GM19455 (cell line): ENCODE measurements at regions not wholly inside any gene's neighbourhood (a gene's known extent, or its start where the extent isn't known, plus 50 kb on each side); places are given as distances from the start of the nearest gene placed in this dataset.

Experiments used
- ATAC-seq: cut with Tn5 transposase; IDR thresholded peaks from one replicate; pipeline ENCODE4 v1.9.1; 2021; ENCODE audit not compliant: unreplicated experiment

DNA sequence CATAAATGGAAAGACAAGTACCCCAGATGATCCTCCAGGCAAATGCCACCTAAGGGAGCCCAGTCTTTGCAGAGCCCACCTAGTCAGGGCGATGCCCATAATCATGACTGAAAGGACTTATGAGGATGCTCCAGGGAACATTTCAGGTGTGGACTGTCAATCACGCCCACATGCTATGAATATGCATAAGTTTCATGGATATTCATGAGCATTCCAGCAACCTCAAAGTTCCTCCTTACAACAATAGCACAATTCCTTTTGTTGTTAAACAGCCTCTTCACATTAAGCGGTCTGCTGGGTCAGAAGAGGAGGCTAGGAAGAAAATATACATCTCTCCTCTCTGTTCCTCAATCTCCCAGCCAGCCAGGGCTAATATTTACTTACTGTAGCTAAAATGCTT, 161.6 kb downstream of the C5orf15 start:
- ATAC-seq, result no peak

DNA sequence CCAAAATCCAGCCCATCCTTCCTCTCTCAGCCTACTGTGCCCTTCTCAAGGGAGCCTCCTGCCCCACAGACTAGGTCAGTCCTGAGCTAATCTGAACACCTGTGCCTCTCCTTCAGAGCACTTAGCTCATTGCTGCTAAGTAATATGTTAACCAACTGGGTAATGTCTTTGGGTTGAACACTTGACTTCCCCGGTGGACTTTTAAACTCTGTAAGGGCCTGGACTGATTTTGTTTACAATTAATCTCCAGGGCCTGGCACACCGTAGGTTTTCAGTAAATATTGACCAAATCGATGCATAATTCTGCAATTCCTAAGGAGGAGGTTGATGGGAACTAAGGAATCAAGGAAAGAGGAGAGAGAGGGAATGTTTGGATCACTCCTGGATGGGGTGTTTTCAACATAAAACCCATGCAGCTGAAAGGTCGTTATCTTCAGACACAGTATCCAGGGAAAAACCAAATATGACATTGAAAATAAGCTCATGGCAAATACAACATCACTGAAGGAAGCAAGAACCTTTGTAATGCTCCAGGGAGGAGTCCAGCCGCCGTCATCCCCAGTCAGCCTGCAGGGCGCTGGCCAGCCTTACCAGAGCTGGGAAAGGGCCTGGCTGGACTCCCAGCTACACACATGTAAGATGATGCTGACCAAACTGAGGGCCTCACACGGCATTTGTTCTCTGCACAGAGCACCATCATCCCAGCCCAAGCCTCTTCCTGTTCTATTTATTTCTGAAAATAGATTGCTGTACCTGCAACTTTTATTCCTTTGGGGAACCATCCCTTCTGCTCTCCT, 166.3 kb downstream of the C5orf15 start:
- ATAC-seq, result no peak

DNA sequence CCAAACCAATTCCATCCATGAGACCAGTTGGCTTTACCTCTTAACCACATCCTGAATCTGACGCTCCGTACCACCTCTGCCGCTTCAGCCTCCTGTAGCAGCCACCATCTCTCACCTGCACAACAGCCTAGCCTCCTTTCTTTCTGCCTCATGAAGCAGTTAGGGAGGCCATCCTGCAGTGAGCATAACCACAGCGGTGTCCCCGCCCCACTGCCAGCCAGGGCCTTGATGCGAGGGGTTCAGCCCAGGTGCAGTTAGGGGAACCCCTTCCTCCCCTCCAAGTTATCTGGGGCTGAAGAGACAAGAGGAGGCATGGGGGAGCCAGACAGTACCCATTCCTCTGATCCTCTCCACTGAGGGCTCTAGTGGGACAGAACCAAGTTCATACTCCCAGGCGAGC, 167.0 kb downstream of the C5orf15 start:
- no peak for ATAC-seq

DNA sequence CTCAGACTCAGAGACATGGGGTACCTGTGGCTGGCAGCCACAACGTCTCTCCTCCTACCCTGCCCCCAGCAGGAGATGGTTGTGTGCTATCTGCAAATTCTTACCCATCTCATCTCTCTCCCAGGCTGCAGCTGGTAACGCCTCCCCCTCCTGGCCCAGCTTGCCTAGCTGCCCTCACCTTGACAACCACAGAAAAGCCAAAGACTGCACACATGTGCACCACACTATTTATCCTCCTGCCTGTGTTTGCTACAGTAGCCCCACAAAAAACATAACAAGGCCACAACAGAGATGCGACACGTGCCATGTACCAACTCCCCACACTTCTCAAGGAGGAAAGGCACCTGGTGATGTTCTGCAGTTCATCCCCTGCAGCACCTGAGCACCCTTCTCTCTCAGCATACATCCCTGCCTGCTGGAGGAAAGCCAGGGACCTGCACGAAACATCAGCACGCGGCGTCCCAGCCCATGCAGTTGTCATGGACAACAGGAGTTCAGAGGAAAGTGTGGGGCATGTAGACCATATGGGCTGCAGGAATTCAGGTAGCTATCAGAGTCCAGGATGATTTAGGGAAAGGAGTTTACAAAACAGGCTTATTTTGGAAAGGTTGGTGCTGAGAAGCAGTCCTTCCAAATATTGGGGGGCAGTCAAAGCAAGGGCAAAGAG, 168.7 kb downstream of the C5orf15 start:
- ATAC-seq, result no peak

DNA sequence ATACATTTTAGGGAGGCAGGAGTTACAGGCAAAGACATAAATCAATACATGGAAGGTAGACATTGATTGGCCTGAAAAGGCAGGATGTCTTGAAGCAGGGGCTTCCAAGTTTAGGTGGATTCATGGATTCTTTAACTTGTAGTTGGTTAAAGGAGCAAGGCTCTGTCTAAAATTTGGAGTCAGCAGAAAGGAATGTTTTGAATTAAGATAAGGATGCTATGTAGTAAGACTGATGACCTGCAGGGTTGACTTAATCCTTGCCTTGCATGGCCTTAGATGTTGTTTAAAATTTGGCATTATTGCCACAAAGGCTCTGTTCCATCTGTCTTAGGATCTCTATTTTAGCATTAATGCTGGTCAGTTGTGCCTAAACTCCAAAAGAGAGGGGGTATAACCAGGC, 171.3 kb downstream of the C5orf15 start:
- ATAC-seq, result no peak

DNA sequence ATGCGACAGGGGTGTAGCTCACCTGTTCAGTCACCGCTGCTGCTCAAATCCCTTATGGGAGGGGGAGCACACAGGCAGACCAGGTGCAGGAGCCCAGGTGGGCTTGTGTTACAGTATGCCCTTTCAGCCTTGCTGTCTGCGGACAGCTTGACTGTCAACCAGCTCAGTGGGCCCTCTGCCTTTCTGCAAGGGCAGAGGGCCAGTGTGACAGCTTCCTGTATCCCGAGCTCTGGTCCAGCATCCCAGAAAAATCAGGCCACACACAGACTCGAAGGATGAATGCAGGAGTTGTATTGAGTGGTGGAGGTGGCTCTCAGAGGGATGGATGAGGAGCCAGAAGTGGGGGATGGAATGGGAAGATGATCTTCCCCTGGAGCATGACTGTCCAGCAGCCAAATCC, 172.2 kb downstream of the C5orf15 start:
- no peak for ATAC-seq

DNA sequence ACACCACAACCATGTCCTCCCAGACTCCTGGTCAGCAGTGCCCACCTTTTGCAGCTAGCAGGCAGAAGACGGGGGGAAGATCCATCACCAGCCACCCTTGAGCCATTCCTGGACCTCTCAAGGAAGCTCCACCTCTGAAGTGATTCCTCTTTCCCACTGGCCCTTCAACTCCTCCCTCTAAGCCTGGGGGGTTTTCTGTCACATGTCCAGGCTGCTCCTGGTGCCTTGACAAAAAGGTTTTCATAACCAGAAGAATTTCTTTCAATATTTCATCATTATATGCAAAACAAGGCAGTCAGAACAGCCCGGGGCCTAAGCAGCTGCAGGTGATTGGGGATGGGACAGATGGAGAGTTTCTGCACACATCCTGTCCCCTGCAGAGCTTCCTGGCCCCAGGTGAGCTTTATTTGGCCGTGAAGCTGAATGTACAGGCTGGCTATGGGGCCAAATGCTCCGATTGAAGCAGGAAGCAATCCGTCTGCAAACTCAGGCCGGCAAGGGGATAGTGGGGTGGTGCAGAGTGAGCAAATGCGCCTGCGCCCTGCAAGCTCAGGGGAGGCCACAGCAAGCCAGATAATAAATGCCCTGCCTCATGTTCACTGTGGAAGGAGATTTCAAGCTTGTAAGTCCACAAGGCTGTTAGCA, 173.5 kb downstream of the C5orf15 start:
- no peak for ATAC-seq

DNA sequence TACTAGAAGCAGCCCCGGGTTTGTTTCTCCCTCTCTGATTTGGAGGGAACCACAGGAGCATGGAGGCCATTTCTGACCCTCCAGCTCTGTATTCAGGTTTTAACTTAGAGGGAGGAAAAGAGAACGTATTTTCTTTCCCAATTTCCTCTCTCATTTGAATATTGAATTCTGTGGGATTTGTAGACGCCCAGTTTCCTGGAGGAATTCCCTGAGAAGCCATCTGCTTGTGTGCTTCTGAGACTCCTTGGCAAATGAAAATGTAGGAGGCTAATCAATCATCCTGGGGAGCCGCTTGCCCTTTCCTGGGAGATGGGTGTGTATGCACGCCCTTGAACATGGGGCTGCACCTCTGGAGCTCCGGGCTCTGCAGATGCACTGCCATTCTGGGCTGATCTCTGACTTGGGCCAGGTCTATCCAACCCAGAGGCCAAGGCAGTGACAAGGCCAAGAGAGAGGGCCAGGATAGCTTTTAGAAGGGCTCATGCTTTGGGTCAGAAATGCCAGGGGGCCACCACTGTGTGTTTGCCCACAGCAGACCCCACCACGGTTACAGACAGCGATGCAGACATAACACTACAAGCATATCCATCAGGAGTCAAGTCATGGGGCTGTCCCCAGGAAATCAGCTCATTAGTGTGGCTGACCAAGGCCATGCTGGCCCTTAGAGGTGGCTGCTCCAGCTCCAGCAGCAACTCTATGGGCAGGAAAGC, 174.5 kb downstream of the C5orf15 start:
- ATAC-seq, result no peak

DNA sequence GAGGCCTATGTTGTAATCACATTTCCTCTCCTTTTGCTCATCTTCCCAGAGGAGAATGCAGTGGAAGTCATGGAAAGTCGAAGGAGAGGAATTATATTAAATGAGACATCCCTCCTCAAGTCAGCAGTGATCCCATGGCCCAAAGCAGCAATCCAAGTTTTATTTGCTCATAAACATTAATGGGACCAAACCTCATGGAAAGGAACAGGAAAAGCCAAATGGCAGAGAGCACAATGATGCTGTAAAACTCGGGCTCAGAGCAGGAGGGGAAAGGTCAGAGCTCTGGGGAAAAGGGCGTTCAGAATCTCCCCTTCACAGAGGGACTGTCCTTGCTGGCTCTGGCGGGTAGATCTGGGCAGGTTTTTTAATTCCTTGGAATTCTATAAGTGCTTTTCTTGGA, 175.8 kb downstream of the C5orf15 start:
- no peak for ATAC-seq

DNA sequence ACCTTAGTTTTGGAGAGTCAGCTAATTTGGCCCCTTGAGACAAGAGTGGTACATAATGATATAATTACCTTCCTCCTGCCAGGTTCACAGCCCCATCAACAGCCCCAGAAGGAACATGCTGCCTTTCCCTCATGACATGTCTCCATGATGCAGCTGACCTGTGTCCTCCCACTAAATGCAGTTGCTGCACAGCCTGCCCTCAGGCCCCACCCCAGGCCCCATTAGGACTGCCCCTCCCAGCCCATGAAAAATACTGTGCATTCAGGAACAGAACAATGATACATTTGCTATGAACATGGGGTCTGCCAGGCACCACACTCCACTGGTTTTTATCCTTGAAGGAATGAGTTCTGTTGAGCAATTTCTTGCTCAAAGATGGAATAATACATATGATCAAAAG, 176.4 kb downstream of the C5orf15 start:
- ATAC-seq, result no peak

DNA sequence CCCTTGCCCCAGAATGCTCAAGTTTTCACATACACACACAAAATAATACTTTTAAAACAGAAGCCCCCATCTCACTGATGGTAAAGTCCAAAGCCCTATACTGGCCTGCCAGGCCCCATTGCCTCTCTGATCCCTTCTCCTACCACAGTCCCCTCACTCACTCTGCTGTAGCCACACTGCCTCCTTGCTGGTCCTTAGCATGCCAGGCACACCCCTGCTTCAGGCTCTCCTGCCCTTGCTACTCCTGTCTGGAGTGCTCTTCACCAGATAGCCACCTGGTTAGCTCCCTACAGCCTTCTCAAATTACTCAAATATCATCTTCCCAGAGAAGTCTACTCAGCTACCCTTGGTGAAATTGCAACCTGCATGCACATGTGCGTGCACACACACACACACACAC, 177.5 kb downstream of the C5orf15 start:
- ATAC-seq, result no peak

DNA sequence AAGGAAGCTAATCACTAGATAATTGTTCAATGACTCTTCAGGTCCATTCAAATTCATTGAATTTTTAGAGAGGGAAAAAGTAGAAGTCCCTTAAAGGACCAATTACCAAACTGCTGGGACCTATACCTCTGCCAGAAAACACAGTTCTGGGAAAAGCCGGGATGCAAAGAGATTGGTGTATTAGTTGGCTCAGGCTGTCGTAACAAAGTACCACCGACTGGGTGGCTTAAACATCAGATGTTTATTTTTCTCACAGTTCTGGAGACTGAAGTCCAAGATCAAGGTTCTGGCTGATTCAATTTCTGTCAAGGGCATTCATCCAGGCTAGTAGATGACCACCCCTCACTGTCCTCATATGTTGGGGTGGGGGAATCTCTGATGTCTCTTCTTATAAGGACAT, 177.1 kb upstream of the FSTL4 start:
- ATAC-seq, result no peak

DNA sequence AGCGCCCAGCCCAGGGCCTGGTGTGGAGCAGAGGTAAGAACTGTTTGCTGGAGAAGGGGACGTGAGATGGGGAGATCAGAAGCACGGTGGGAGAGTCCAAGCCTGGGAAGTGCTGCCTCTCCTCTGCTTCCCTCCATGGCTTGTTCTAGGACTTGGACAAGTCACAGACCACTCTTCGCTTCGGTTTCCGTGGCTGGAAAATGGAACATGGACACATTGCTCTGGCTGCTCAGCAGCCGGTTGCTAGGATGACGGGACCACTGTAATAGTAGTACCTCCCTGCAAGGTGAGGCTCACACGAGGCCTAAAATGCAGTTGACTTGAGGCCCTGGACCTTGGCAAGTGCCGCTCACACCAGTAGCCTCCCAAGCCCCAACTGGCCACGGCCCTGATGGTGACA, 175.8 kb upstream of the FSTL4 start:
- no peak for ATAC-seq

DNA sequence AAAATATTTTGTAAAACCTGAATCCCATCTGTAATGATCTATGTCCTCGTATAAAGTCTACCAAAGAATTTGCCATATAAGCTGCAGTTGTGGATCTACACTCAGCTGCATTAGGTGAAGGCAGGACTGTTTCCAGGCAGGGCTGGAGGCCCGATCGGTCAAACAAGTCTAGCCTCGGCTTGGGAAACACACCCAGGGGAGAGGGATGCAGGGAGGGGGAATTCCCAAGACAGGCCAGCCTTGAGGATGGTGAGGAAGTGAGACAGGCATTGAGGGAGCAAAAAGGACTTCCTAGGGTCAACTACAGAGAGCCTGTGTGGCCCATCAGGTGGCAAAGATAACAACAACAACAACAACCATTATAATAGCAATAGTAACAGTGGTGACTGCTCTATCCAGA, 174.1 kb upstream of the FSTL4 start:
- no peak for ATAC-seq

DNA sequence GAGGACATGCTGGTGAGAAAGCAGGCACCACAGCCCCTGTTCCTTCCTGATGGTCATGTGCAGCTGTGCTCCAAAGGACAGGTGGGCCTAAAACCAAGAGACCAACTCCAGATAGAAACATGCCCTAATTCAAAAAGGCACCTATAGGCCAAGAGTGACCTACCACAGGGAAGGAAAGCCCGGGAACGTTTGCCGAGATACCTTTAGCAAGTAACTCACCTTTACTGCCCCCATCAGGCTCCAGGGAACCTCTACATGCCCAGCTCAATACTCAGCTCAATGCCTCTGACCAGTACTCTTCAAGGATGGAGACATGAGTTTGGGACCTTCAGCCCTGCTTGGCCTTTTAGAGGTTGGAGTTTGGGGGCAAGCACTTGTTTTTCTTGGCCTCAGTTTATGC, 172.8 kb upstream of the FSTL4 start:
- no peak for ATAC-seq

DNA sequence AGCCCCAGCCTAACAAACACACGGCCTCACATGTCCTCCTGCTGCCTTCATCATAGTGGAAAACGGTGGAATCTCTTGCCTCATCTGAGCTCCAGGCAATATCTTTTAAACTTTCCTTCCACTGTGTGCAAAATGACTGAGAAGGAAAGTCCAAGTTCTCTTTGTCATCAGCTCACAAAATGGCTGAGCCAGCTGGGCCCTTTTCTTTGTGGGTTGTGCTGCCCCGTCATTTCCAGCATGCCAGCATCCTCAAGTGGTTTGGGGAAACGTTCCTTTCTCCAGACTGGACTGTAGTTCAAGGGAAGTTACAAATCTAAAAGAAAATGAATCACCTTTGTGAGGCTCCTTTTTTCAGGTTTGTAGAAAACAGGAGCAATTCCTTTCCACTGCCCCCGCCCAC, 171.1 kb upstream of the FSTL4 start:
- ATAC-seq, result no peak

DNA sequence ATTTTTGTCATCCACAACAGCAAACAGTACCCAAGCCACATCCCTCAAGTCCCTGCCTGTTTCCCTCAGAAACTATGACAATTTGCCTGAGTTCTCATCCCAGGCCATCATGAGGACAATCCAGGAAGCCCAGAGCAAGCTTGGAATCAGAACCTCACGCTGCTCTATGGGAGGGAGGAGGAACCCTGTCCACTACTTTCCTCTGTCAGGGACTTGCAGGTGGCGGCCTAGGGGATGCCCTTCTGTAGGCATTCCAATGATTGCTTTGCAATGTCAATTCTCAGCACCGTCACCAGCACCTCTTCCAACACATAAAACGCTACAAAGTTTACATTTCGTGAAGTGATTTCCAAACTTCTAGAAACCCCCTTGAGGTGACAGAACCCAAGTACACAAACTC, 170.4 kb upstream of the FSTL4 start:
- ATAC-seq, result no peak

DNA sequence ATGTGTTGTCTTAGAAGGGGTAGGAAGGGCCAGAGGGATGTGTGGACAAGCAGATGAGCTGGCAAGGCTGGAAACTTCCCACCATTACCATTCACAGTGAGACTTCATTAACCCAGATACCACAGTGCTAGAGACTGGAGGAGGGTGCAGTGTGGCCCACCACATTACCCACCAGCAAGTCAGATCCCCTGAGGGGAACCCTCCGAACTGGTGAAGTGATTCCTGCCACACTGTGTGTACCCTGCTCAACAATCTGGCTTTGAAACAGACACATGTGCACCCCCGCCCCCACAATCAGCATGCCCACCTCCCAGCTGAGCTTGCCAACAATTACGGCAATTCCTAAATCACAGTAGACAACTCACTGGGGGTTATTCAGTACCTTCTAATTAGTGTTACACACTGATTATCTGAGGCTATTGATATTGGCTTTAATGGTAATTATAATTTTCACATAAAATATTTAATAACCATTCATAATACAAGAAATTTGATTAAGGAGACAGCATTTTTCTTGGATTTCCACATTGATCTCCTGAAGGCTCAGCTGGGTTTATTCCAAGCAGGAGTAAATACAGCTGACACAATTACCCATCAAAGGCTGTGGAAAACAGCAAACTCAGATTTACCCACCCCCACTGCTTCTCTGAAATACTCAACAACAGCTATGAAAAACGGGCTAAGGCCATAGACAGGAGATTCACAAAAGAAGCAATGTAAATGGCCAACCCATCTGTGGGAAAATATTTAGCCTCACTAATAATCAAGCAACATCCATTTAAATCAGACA, 169.3 kb upstream of the FSTL4 start:
- no peak for ATAC-seq

DNA sequence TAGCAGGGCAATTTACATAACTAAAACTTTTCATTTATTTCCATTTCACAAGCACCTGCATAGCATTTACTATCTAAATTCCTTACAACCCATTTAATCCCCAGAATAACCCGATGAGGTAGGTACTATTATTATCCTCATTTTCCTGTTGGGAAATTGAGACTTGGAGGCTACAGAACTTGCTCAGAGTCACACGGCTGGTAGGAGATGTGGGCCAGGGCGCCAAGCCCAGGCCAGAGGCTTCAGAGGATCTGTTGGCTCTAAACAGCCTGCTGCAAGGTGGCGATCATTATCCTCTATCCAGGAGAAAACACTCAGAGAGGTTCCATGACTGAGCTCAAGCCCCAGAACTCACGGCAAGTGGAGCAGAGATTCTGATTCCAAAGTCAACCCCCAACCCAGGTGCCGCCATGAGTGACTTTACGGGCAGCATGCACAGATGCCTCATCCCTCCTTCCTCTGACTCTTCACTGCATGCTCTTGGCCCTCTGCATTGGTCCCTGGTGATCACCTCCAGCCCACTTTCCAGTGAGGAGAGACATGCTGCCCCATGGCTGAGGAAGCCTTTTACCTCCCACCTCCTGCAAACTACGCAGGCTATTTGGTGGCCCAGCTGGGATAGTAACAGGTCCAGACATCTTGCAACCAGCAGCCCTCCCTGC, 168.4 kb upstream of the FSTL4 start:
- no peak for ATAC-seq

DNA sequence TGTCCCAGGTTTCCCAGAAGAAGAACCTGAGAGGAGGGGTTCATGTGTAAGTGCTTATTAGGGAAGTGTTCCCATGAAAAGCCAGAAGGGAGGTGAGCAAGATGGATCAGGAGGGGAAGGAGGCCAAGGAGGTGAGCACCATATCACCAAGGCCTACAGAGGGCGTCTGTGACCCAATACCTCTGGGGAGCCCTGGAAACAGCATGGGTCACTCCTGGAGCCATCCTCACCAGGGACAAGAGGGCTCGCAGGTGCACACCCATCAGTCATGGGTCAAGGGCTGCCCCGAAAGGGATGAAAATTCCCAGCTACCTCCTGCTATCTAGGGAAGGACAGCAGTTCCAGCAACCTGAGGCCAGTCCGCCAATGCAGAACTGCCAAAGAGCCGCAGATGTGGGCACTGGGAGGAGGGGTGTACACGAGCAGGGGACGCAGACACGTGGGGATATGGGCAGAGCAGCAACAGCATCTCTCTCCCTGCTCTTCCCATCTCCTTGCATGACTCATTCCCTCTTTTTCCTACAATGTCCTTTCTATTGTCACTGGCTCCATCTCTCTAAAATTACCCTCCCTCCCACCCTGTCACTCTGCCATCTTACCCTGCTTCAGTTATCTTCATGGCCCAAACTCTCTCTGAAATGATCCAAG, 167.6 kb upstream of the FSTL4 start:
- no peak for ATAC-seq
